A549 (cell line): ENCODE measurements at regions not wholly inside any gene's neighbourhood (a gene's known extent, or its start where the extent isn't known, plus 50 kb on each side); places are given as distances from the start of the nearest gene placed in this dataset.

Experiments used
- CBX2 ChIP-seq: fragments of 200-600 bp; sonication (generic); IDR thresholded peaks from 2 replicates; pipeline ENCODE4 v1.6.1; 2016; ENCODE audit warnings: low read depth, mild to moderate bottlenecking, borderline replicate concordance
- CEBPB ChIP-seq, 2 experiments: fragments of >200 bp in 1 of 2; sonication (Bioruptor Twin) in 1 of 2; formaldehyde crosslinking in 1 of 2; IDR thresholded peaks; 2 replicates each; pipeline ENCODE4 v1.6.1; 2012 to 2016
- CHD4 ChIP-seq: fragments of 200-600 bp; sonication (generic); IDR thresholded peaks from 2 replicates; pipeline ENCODE4 v1.6.1; 2016; ENCODE audit warnings: antibody characterized with exemption, mild to moderate bottlenecking, borderline replicate concordance
- EP300 ChIP-seq, 2 experiments: fragments of >200 bp; sonication (Bioruptor Twin); formaldehyde crosslinking; IDR thresholded peaks; 2 replicates in 1 of 2; 3 replicates in 1 of 2; pipeline ENCODE4 v1.6.1; 2016 to 2017
- ESRRA ChIP-seq: fragments of 150-350 bp; IDR thresholded peaks from 2 replicates; pipeline ENCODE4 v1.6.1; 2014; ENCODE audit warnings: mild to moderate bottlenecking, low read length, borderline replicate concordance
- HDAC2 ChIP-seq: fragments of 200-600 bp; sonication (generic); IDR thresholded peaks from 2 replicates; pipeline ENCODE4 v1.6.1; 2016
- KDM1A ChIP-seq: fragments of 200-600 bp; sonication (generic); IDR thresholded peaks from 2 replicates; pipeline ENCODE4 v1.6.1; 2016; ENCODE audit warnings: low read depth, mild to moderate bottlenecking
- MYC ChIP-seq: IDR thresholded peaks from 2 replicates; pipeline ENCODE4 v1.6.1; 2012; ENCODE audit warnings: mild to moderate bottlenecking, inconsistent platforms, low read length, improper control_type of control experiment, borderline replicate concordance
- NFE2L2 ChIP-seq: fragments of 150-350 bp; conservative IDR thresholded peaks from 2 replicates; pipeline ENCODE4 v1.6.1; 2014; ENCODE audit warnings: low read length
- POLR2A ChIP-seq: IDR thresholded peaks from 2 replicates; pipeline ENCODE4 v1.6.1; 2012; ENCODE audit warnings: mild to moderate bottlenecking, low read length
- USF2 ChIP-seq: fragments of 450-650 bp; IDR thresholded peaks from 2 replicates; pipeline ENCODE4 v1.6.1; 2014; ENCODE audit warnings: antibody characterized with exemption
- TF ChIP-seq, protein P1 (sequence below): fragments of >200 bp; sonication (Bioruptor Twin); formaldehyde crosslinking; IDR thresholded peaks from 3 replicates; pipeline ENCODE4 v1.5.1; 2016

- TF ChIP-seq MYC = no peak
- TF ChIP-seq NFE2L2 = no peak
- no peak for TF ChIP-seq USF2
- TF ChIP-seq ESRRA = no peak
- no peak for TF ChIP-seq HDAC2
- TF ChIP-seq, protein P1, sequence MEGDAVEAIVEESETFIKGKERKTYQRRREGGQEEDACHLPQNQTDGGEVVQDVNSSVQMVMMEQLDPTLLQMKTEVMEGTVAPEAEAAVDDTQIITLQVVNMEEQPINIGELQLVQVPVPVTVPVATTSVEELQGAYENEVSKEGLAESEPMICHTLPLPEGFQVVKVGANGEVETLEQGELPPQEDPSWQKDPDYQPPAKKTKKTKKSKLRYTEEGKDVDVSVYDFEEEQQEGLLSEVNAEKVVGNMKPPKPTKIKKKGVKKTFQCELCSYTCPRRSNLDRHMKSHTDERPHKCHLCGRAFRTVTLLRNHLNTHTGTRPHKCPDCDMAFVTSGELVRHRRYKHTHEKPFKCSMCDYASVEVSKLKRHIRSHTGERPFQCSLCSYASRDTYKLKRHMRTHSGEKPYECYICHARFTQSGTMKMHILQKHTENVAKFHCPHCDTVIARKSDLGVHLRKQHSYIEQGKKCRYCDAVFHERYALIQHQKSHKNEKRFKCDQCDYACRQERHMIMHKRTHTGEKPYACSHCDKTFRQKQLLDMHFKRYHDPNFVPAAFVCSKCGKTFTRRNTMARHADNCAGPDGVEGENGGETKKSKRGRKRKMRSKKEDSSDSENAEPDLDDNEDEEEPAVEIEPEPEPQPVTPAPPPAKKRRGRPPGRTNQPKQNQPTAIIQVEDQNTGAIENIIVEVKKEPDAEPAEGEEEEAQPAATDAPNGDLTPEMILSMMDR = no peak
- TF ChIP-seq CBX2 = no peak
- TF ChIP-seq POLR2A = no peak
- no peak for TF ChIP-seq CEBPB (IDR thresholded peaks at IDR 0.05)
- TF ChIP-seq CHD4 = no peak
- no peak for TF ChIP-seq EP300 (IDR thresholded peaks at IDR 0.05)
- no peak for TF ChIP-seq KDM1A
Observed at GRCh38 chr13:85527316-85527715, 271.9 kb downstream of the SLITRK6 start.
